ENCODE measurements at regions not wholly inside any gene's neighbourhood (a gene's known extent, or its start where the extent isn't known, plus 50 kb on each side); places are given as distances from the start of the nearest gene placed in this dataset.
A peak's percentile ranks its signal among the peaks of the same experiment; 100 is the strongest.
"Not testable (repeated sequence)": the region's sequence is repeated elsewhere in the genome, so short reads cannot be mapped to it uniquely, and the experiment has no call there.

- Histone ChIP-seq H3K4me3 (no peak overlapping the region), H3K27me3 (no peaks in the 10 kb centered on the region), H3K9me3 (no peaks in the 10 kb centered on the region), H3K27ac (no peak overlapping the region), H3K4me1 (no peaks in the 10 kb centered on the region), H3K36me3 (no peaks in the 10 kb centered on the region)
- TF ChIP-seq, protein P1, sequence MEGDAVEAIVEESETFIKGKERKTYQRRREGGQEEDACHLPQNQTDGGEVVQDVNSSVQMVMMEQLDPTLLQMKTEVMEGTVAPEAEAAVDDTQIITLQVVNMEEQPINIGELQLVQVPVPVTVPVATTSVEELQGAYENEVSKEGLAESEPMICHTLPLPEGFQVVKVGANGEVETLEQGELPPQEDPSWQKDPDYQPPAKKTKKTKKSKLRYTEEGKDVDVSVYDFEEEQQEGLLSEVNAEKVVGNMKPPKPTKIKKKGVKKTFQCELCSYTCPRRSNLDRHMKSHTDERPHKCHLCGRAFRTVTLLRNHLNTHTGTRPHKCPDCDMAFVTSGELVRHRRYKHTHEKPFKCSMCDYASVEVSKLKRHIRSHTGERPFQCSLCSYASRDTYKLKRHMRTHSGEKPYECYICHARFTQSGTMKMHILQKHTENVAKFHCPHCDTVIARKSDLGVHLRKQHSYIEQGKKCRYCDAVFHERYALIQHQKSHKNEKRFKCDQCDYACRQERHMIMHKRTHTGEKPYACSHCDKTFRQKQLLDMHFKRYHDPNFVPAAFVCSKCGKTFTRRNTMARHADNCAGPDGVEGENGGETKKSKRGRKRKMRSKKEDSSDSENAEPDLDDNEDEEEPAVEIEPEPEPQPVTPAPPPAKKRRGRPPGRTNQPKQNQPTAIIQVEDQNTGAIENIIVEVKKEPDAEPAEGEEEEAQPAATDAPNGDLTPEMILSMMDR (IDR thresholded peaks at IDR 0.05): no peak
- no peak for TF ChIP-seq POLR2A (IDR thresholded peaks at IDR 0.05)
- intact Hi-C loops (cut with DNase I): no loop called here
- ATAC-seq: no peak
- 7% methylated on average over 1 of the region's 1 CpG for WGBS (ENCODE audit: insufficient coverage, low coverage, low lambda C conversion rate, missing lambda C conversion rate)
- DNase-seq: no peak
Observed at GRCh38 chr10:120034236-120034635, 141.7 kb downstream of the SEC23IP start.

GRCh38 chr10:120039046-120039445 is 146.5 kb downstream of the SEC23IP start:
- Histone ChIP-seq H3K27me3 (no peaks in the 10 kb centered on the region), H3K27ac (no peak overlapping the region), H3K4me1 (no peaks in the 10 kb centered on the region), H3K9me3 (no peaks in the 10 kb centered on the region), H3K36me3 (no peaks in the 10 kb centered on the region), H3K4me3 (no peak overlapping the region)
- ATAC-seq (no peak), DNase-seq (no peak)
- intact Hi-C loops (cut with DNase I): no loop called here
- TF ChIP-seq, protein P1 (IDR thresholded peaks at IDR 0.05): no peak
- TF ChIP-seq POLR2A (IDR thresholded peaks at IDR 0.05): no peak

GRCh38 chr10:120039826-120040225 is 147.3 kb downstream of the SEC23IP start:
- TF ChIP-seq, protein P1 (IDR thresholded peaks at IDR 0.05): no peak
- TF ChIP-seq POLR2A (IDR thresholded peaks at IDR 0.05): no peak
- intact Hi-C loops (cut with DNase I): no loop called here
- Histone ChIP-seq H3K27me3 (no peaks in the 10 kb centered on the region), H3K27ac (no peak overlapping the region), H3K4me3 (no peak overlapping the region), H3K9me3 (no peaks in the 10 kb centered on the region), H3K4me1 (no peaks in the 10 kb centered on the region), H3K36me3 (no peaks in the 10 kb centered on the region)
- WGBS (ENCODE audit: insufficient coverage, low coverage, low lambda C conversion rate, missing lambda C conversion rate): 46% methylated on average over 5 of the region's 6 CpGs
- no peak for DNase-seq
- no peak for ATAC-seq

DNA sequence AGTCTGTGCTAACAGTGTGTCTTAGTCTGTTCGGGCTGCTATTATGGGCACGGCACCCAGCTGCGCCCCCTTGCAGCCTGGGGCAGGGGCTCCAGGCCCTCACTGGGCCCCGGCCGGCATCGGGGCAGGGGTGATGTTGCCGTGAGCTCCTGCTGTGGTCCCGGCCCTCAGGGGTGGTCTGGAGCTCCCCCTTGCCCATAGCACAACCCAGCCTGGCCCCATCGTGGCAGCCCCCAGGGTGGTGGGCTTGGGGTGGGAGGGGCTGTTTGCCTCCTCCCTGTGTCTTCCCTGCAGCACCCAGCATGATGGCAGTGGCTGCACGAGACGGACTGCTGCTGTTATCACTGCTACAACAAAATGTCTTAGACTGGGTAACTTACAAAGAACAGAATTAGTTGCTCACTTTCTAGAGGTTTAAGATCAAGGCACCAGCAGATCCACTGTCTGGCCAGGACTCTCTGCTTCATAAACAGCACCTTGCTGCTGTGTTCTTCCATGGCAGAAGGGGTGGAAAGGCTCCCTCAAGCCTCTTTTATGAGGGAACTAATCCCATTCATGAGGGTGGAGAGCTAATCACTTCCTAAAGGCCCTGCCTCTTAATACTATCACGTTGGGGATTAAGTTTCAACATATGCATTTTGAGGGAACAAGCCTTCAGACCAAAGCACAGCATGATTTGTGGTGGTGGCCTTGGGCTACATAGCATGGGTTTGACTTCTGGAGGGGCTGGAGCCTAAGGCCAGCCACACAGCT is 149.5 kb downstream of the SEC23IP start:
- 0% methylated on average over 1 of the region's 12 CpGs for WGBS (ENCODE audit: insufficient coverage, low coverage, low lambda C conversion rate, missing lambda C conversion rate)
- no peaks in the 10 kb centered on the region for H3K27me3 ChIP-seq
- intact Hi-C loops (cut with DNase I): no loop called here
- TF ChIP-seq, protein P1 (IDR thresholded peaks at IDR 0.05): no peak
- no peak for TF ChIP-seq POLR2A (IDR thresholded peaks at IDR 0.05)
- H3K9me3 ChIP-seq: no peaks in the 10 kb centered on the region
- DNase-seq (no peak), ATAC-seq (peak in 1 of 4 donors; percentile 33)
- H3K4me3 ChIP-seq: no peak overlapping the region
- H3K27ac ChIP-seq: no peak overlapping the region
- no peaks in the 10 kb centered on the region for H3K4me1 ChIP-seq
- no peaks in the 10 kb centered on the region for H3K36me3 ChIP-seq

- Histone ChIP-seq H3K36me3 (no peaks in the 10 kb centered on the region), H3K27ac (no peak overlapping the region), H3K4me3 (no peak overlapping the region), H3K9me3 (no peaks in the 10 kb centered on the region), H3K4me1 (no peaks in the 10 kb centered on the region), H3K27me3 (no peaks in the 10 kb centered on the region)
- intact Hi-C loops (cut with DNase I): no loop called here
- TF ChIP-seq, protein P1 (IDR thresholded peaks at IDR 0.05): no peak
- TF ChIP-seq POLR2A (IDR thresholded peaks at IDR 0.05): no peak
- DNase-seq (no peak), ATAC-seq (no peak)
Observed at GRCh38 chr10:120042705-120043104, 150.2 kb downstream of the SEC23IP start.

GRCh38 chr10:120047373-120047772 is 154.8 kb downstream of the SEC23IP start:
- DNase-seq; H3K36me3 ChIP-seq; intact Hi-C loops (cut with DNase I); H3K9me3 ChIP-seq; H3K4me3 ChIP-seq; ATAC-seq; H3K27ac ChIP-seq; H3K4me1 ChIP-seq; H3K27me3 ChIP-seq: not testable (repeated sequence)
- 54% methylated on average over 4 of the region's 7 CpGs for WGBS (ENCODE audit: insufficient coverage, low coverage, low lambda C conversion rate, missing lambda C conversion rate)

Data from right lobe of liver (tissue), 6 donors.